Skeletal muscle tissue (tissue), 3 donors: ENCODE measurements at regions not wholly inside any gene's neighbourhood (a gene's known extent, or its start where the extent isn't known, plus 50 kb on each side); places are given as distances from the start of the nearest gene placed in this dataset.

Source experiments
- H3K27ac ChIP-seq: one replicate; pipeline ENCODE4 v1.7.0; 2013; ENCODE audit warnings: mild to moderate bottlenecking, low read depth, low read length, inconsistent platforms
- H3K27me3 ChIP-seq, 3 donors: one replicate each; pipeline ENCODE4 v1.7.0; 2013; ENCODE audit warnings: low read length in 3 of 3; ENCODE audit not compliant: control insufficient read depth in 3 of 3, insufficient read depth in 3 of 3
- H3K36me3 ChIP-seq, 3 donors: one replicate each; pipeline ENCODE4 v1.7.0; 2013; ENCODE audit warnings: low read length in 3 of 3; ENCODE audit not compliant: control insufficient read depth in 3 of 3, insufficient read depth in 3 of 3
- H3K4me1 ChIP-seq, 3 donors: one replicate each; pipeline ENCODE4 v1.7.0; 2013; ENCODE audit warnings: low read length in 3 of 3, mild to moderate bottlenecking in 3 of 3; ENCODE audit not compliant: control insufficient read depth in 3 of 3, insufficient read depth in 3 of 3
- H3K4me3 ChIP-seq, 3 donors: one replicate each; pipeline ENCODE4 v1.7.0; 2013; ENCODE audit warnings: low read length in 3 of 3
- H3K9ac ChIP-seq, 3 donors: one replicate each; pipeline ENCODE4 v1.7.0; 2013; ENCODE audit warnings: low read length in 3 of 3, mild to moderate bottlenecking in 3 of 3, moderate library complexity in 2 of 3, low read depth in 1 of 3
- H3K9me3 ChIP-seq, 3 donors: one replicate each; pipeline ENCODE4 v1.7.0; 2013; ENCODE audit warnings: low read length in 3 of 3; ENCODE audit not compliant: control insufficient read depth in 3 of 3
- donor health status: Osteomylitis.

- Histone ChIP-seq H3K36me3 (no peaks in the 10 kb centered on the region), H3K4me3 (no peak overlapping the region), H3K9ac (no peak overlapping the region), H3K27ac (no peak overlapping the region), H3K9me3 (no peaks in the 10 kb centered on the region), H3K4me1 (peaks cover 5 to 11% (median 8%) of the 10 kb centered on the region in 3 donors), H3K27me3 (no peaks in the 10 kb centered on the region)
Observed at GRCh38 chr2:5524551-5524950, 167.6 kb upstream of the SOX11 start.

- Histone ChIP-seq H3K4me1 (no peaks in the 10 kb centered on the region), H3K27me3 (no peaks in the 10 kb centered on the region), H3K27ac (no peak overlapping the region), H3K4me3 (no peak overlapping the region), H3K9ac (no peak overlapping the region), H3K36me3 (no peaks in the 10 kb centered on the region), H3K9me3 (no peaks in the 10 kb centered on the region)
Observed at GRCh38 chr2:5528706-5529105, 163.5 kb upstream of the SOX11 start.

DNA sequence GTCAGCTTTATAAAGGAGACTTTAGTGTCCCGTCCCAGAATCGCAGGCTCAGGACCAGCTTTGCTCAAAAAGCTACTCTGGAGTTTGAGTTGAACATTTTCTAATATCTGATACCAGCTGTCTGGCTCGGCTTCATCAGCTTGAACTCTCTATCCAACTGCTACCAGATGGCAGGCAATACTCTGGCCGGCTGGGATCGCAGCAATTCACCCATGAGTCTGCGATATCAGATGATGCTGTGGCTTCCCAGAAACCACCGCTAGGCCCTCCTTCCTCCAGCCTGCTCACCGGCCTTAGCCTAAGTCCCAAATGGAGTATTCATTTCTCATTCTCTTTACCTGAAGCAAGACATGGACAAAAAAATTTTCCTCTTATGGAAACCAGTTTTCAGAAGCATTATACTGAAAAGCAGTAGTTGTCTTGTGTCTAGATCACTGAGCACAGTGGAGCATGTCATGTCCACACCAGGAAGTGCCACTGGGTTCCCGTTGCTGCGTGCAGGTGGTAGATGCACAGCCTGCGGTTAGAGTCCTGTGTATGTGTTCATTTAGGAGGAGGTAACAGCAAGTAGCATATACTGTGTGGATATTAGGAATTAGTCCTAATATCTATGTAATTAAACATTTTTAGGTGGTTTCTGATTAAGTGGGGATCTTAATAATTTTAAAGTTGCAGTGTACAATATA is 162.0 kb upstream of the SOX11 start:
- Histone ChIP-seq H3K9ac (no peak overlapping the region), H3K36me3 (no peaks in the 10 kb centered on the region), H3K9me3 (no peaks in the 10 kb centered on the region), H3K27me3 (no peaks in the 10 kb centered on the region), H3K27ac (no peak overlapping the region), H3K4me1 (no peaks in the 10 kb centered on the region), H3K4me3 (no peak overlapping the region)

- no peaks in the 10 kb centered on the region for H3K27me3 ChIP-seq
- no peaks in the 10 kb centered on the region for H3K9me3 ChIP-seq
- no peak overlapping the region for H3K27ac ChIP-seq
- H3K36me3 ChIP-seq = no peaks in the 10 kb centered on the region
- no peak overlapping the region for H3K4me3 ChIP-seq
- no peak overlapping the region for H3K9ac ChIP-seq
- H3K4me1 ChIP-seq = no peaks in the 10 kb centered on the region
Observed at GRCh38 chr2:5535301-5535700, 156.9 kb upstream of the SOX11 start.

DNA sequence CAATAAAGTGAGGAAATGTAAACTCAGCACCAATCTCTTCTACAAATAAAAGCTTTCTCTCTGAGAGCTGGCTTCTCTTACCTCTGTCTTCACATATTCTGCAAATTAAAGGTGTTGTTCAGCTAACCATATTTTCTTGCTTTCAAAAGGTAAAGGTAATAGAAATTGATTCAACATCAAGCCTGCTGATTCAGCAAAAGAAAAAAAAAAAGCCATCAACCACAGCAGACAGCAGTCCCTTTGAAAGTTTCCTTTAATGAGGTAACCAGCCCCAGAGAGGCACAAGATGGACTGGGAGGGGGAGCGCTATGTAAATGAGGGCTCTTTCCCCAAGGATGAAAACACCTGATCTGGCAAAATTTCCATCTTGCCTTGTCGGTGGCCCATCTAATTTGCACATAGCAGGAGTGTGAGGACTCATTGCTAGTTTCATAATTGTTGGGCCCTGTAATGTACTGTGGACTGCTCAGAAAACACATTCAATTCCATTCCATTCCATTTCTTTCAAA is 154.9 kb upstream of the SOX11 start:
- Histone ChIP-seq H3K27me3 (no peaks in the 10 kb centered on the region), H3K27ac (no peak overlapping the region), H3K4me1 (no peaks in the 10 kb centered on the region), H3K9ac (no peak overlapping the region), H3K4me3 (no peak overlapping the region), H3K36me3 (no peaks in the 10 kb centered on the region), H3K9me3 (no peaks in the 10 kb centered on the region)

DNA sequence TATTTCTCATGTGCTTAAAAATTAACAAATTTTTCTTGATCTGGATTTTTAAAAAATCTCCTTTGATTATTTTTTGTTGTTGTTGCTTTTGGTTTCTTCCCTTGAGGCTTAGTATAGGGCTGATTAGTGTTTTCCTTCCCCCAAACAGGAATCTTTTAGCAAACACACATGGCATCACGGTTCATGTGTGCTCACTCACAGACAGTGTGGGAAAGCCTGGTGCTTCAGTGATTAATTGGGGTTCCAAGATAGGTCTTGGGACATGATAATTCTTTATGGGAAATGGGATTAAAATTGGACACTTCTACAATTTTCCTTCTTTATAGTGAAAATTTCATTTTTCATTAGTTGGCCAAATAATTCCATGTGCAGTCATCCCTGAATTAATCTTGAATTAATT is 153.9 kb upstream of the SOX11 start:
- no peaks in the 10 kb centered on the region for H3K27me3 ChIP-seq
- H3K9ac ChIP-seq = no peak overlapping the region
- no peak overlapping the region for H3K27ac ChIP-seq

DNA sequence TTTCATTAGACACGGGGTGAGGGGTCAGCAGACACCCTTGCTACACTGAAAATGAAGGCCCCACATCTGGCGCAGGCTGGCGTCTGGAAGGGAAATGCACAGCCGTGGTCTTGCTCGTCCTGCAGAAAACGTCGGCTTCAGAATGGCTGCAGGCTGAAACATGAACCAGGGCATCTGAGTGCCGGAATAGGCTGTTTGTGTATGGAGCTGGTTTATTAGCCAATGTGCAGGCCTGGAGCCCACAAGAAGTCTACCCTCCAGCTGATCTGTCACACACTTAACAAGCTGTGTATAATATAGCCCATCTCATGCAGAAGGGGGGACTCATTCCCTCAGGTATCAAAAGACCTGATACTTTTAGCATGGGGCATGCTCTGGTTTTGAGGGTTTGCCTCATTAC is 153.4 kb upstream of the SOX11 start:
- no peaks in the 10 kb centered on the region for H3K4me1 ChIP-seq
- H3K4me3 ChIP-seq = no peak overlapping the region
- no peak overlapping the region for H3K27ac ChIP-seq
- H3K27me3 ChIP-seq = no peaks in the 10 kb centered on the region
- H3K9me3 ChIP-seq = peaks cover 0 to 2% (median 0%) of the 10 kb centered on the region in 3 donors
- no peak overlapping the region for H3K9ac ChIP-seq
- H3K36me3 ChIP-seq = no peaks in the 10 kb centered on the region

More for the DNA sequence above, 153.9 kb upstream of the SOX11 start:
- Histone ChIP-seq H3K4me3 (no peak overlapping the region), H3K9me3 (no peaks in the 10 kb centered on the region), H3K4me1 (no peaks in the 10 kb centered on the region), H3K36me3 (no peaks in the 10 kb centered on the region)

DNA sequence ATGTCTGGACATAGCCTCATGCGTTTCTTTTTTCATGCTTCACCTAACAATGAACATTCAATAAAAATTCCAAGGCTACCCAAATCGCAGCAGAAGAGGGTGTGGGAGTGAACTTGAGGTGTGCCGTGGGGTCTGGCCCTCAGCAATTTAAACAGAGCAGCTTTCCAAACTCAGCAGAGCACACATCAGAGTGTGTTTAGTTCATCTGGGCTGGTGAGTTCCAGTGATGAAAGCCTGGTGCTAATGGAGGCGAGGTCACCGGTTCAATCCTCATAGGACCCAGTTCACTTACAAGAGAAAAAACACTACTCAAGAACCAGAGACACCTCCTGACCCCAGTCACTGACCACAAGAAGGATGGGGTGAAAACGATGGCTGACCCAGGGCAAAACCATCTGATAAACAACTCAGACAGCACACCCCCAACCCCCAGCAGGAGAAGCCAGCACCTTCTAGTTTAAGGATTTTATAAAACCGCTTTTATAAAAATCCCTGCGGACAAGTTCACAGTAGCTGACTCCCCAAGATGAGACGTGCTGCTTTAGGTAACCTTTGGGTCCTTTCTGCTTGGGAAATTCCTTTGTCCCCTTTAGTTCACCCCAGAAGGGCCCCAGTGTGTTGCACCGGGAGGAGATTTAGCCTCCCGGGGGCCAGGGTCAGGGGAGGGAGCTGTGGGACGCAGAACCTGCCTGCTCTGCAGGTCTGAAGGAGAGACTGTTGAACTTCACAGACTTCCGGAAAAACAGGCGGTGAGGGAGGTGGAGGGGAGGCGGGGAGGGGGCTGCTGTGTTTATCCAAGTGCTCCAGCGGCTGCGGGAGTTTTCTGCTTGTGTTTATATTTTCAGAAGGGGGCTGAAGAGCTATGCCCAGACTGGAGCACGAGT is 152.7 kb upstream of the SOX11 start:
- Histone ChIP-seq H3K27ac (no peak overlapping the region), H3K9me3 (peaks cover 5% of the 10 kb centered on the region in 3 donors), H3K36me3 (no peaks in the 10 kb centered on the region), H3K4me1 (no peaks in the 10 kb centered on the region), H3K9ac (no peak overlapping the region), H3K27me3 (no peaks in the 10 kb centered on the region), H3K4me3 (no peak overlapping the region)

GRCh38 chr2:5540856-5541255 is 151.3 kb upstream of the SOX11 start:
- H3K36me3 ChIP-seq = no peaks in the 10 kb centered on the region
- no peak overlapping the region for H3K4me3 ChIP-seq
- no peaks in the 10 kb centered on the region for H3K4me1 ChIP-seq
- H3K9me3 ChIP-seq = peaks cover 5 to 6% (median 5%) of the 10 kb centered on the region in 3 donors
- no peak overlapping the region for H3K27ac ChIP-seq
- H3K27me3 ChIP-seq = no peaks in the 10 kb centered on the region
- H3K9ac ChIP-seq = no peak overlapping the region

DNA sequence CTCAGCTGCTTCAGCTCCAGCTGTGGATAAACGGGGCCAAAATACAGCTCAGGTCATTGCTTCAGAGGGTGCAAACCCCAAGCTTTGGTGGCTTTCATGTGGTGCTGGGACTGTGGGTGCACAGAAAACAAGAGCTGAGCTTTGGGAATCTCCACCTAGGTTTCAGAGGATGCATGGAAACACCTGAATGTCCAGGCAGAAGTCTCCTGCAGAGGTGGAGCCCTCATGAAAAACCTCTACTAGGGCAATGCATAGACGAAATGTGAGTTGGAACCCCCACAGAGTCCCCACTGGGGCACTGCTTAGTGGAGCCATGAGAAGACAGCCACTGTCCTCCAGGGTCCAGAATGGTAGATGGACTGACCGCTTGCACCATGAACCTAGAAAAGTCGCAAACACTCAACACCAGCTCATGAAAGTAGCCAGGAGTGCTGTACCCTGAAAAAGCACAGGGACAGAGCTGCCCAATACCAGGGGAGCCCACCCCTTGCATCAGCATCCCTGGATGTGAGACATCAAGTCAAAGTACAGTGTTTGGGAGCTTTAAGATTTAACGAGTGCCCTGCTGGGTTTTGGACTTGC is 147.9 kb upstream of the SOX11 start:
- Histone ChIP-seq H3K4me3 (no peak overlapping the region), H3K36me3 (no peaks in the 10 kb centered on the region), H3K9me3 (peaks cover 5 to 6% (median 5%) of the 10 kb centered on the region in 3 donors), H3K4me1 (no peaks in the 10 kb centered on the region), H3K9ac (no peak overlapping the region), H3K27me3 (no peaks in the 10 kb centered on the region), H3K27ac (no peak overlapping the region)
